GM08714 (cell line): ENCODE measurements at regions not wholly inside any gene's neighbourhood (a gene's known extent, or its start where the extent isn't known, plus 50 kb on each side); places are given as distances from the start of the nearest gene placed in this dataset.
"Not testable (repeated sequence)": the region's sequence is repeated elsewhere in the genome, so short reads cannot be mapped to it uniquely, and the experiment has no call there.

ENCODE experiments used
- H3K4me3 ChIP-seq: fragments of 200-500 bp; sonication (Bioruptor generic); 2 replicates; pipeline ENCODE4 v1.5.1; 2014; ENCODE audit warnings: mild to moderate bottlenecking, low read length, inconsistent platforms
- ZNF274 ChIP-seq: IDR thresholded peaks from 2 replicates; pipeline ENCODE4 v1.6.1; 2012; ENCODE audit warnings: mild to moderate bottlenecking, low read depth, low read length

DNA sequence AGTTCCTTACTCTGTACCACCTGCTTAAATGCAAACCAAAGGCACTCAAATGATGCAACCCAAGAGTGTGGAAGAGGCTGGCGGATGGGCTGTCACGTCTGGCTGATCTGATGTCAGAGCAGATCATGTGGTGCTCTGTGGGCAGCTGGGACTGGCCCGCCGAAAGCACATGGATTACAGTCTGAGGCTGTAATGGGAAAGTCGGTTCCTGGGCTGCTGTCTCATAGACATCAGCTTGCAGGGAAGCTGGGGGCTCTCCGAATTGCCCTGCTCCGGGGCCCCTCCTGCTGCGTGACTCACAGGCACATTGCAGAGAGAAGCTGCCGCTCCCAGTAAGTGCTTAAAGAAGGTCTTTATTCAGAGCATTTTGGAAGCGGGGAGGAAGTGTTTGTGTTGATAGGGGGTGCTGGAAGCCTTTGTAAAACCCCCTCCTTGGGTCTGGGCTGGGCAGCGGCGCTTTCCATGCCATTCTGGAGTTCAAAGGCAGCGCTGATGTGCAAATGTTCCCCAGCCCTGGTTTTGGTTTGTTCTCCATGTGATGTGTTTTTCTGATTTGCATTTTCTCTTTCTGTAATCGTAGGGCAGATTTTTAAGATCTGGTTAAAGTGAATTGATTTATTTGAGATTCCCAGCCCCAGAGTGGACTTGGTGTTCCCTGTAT, 181.1 kb downstream of the LARP7 start:
- H3K4me3 ChIP-seq, result peak overlapping the region; percentile 59
- TF ChIP-seq ZNF274, result no peak

DNA sequence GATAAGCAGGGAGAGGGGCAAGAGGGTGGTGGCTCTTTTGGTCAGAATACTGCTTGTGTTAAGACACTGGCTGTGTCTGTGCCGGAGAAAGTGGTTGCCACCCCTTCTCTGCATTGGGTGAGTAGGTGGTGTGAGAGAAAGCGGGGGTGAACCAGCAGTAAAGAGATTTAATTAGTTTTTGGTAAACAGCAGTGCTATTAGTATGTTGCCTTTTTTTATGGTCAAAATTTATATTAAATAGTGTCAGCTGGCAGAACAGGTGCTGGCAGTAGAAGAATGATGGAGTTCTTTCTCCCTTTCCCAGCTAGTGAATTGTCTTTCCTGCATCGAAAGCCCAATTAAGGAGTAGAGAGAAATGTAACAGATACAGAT, 181.6 kb downstream of the LARP7 start:
- TF ChIP-seq ZNF274, result no peak
- peak overlapping the region; percentile 59 for H3K4me3 ChIP-seq

DNA sequence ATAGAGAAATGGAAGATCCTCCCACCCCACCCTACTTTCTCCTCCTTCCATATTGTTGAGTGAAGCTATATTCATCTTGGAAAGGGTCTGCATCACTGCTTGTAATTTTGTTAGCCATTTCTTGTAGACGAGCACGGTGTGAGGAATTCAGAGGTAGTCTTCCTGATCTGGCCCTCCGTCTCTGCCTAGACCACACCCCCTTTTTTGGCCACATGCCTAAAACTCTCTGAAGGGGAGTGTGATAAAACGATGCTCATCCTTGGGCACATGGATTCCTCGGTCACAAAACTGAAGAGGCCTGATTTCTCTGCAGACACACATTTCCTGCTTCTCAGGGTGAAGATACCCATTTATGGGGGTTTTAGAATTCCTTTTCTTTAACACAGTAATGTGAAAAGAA, 182.8 kb downstream of the LARP7 start:
- TF ChIP-seq ZNF274, result no peak
- H3K4me3 ChIP-seq, result no peak overlapping the region

DNA sequence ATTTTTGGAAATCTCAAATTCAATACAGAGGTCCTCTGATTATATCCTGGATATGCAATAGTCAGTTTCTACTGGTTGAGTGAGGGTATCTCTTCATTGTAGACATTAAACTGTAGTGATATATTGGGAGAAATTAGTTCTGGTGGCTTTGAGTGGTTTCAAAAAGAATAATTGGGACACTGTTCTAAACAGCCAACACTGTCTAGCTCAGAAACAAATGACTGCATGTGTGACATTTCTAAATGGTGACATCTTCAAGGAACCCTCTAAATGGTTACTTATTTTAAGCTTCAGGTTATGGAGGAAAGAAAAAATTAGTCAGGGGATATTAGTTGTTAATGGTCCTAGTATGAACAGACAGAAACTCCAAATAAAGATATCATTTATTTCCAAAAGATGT, 186.2 kb downstream of the LARP7 start:
- no peak for TF ChIP-seq ZNF274
- no peak overlapping the region for H3K4me3 ChIP-seq

DNA sequence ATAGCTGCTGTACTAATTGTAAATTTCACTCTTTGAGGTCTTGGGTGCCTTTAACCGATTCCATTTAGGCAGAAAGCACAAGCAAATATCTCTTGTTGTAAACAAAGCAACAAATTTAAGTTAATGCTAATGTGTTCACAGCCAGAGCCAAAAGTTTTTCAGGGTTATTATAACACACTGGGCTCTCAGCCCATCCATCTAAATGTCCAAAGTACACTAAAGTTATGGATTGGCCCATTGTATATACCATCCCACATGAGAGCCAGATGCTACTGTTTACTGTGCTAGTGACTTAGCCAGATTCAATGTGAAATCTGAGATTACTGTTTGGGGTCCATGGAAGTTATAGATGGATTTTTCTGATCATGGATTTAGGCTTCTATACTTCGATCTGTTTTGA, 186.7 kb downstream of the LARP7 start:
- TF ChIP-seq ZNF274, result no peak

DNA sequence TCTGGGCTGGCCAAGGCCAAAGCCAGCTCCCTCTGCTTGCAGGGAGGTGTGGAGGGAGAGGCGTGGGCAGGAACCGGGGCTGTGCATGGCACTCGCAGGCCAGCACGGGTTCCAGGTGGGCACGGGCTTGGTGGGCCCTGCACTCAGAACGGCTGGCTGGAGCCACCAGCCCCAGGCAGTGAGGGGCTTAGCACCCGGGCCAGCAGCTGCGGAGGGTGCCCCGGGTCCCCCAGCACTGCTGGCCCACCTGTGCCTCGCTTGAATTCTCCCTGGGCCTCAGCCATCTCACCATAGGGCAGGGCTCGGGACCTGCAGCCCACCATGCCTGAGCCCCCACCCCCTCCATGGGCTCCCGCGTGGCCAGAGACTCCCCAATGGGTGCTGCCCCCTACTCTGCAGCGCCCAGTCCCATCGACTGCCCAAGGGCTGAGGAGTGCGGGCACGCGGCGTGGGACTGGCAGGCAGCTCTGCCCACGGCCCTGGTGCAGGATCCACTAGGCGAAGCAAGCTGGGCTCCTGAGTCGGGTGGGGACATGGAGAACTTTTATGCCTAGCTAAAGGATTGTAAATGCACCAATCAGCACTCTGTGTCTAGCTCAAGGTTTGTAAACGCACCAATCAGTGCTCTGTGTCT, 193.9 kb downstream of the LARP7 start:
- H3K4me3 ChIP-seq, result no peak overlapping the region
- no peak for TF ChIP-seq ZNF274

More for the DNA sequence above, 186.7 kb downstream of the LARP7 start:
- H3K4me3 ChIP-seq, result no peak overlapping the region

DNA sequence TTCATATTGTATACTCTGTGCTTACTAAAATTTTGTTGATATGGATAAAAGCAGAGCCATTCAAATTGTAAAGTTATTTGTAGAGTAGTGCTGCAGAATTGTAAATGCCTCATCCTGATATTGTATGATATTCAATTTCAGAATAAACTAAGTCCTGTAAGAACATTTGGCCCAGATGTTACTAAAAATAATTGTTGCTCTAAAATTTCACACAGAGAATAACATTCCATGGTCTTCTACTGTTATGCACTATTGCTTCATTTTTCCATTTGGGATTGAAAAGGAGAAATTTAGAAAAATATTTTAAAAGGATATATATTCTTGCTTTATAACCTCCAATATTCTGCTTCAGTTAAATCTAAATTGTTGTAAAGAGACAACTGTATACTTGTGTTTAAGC, 195.6 kb downstream of the LARP7 start:
- TF ChIP-seq ZNF274, result no peak
- no peak overlapping the region for H3K4me3 ChIP-seq

DNA sequence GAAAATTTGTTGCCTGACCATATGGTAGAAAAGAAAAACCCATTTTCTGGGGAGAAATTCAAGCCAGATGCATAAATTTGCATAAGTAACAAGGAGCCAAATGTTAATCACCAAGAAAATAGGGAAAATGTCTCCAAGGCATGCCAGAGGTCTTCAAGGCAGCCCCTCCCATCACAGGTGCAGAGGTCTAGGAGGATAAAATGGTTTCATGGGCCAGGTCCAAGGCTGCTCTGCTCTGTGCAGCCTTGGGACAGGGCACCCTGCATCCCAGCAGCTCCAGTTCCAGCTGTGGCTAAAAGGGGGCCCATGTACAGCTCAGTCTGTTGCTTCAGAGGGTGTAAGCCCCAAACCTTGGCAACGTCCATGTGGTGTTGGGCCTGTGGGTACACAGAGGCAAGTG, 200.0 kb downstream of the LARP7 start:
- H3K4me3 ChIP-seq, result no peak overlapping the region
- TF ChIP-seq ZNF274, result no peak

DNA sequence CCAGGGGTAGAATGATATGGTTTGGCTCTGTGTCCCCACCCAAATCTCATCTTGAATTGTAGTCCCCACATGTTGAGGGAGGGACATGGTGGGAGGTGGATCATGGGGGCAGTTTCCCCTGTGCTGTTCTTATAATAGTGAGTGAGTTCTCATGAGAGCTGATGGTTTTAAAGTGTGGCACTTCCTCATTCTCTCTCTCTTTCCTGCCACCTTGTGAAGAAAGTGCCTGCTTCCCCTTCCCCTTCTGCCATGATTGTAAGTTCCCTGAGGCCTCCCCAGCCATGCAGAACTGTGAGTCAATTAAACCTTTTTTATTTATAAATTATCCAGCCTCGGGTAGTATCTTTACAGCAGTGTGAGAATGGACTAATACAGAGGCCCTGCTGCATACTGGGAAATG, 201.1 kb downstream of the LARP7 start:
- not testable (repeated sequence) for H3K4me3 ChIP-seq

DNA sequence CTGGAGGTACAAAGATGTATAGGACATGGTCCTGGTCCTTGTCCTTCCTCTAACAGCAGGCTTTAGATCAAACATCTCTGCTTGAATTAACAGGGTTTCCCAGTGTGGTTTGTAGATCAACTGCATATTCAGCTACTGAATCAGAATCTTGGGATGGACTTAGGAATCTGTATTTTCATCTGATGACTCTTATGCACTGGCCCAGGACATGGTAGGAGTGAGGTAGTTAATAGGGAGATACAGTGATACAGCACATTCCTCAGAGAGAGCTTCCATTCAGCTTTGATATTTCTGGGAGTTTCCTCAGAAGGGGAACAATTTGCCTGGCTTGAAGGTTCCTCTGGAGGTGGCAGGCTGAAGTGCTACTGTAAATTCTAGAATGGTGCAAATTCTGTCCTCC, 203.1 kb downstream of the LARP7 start:
- no peak overlapping the region for H3K4me3 ChIP-seq
- no peak for TF ChIP-seq ZNF274

DNA sequence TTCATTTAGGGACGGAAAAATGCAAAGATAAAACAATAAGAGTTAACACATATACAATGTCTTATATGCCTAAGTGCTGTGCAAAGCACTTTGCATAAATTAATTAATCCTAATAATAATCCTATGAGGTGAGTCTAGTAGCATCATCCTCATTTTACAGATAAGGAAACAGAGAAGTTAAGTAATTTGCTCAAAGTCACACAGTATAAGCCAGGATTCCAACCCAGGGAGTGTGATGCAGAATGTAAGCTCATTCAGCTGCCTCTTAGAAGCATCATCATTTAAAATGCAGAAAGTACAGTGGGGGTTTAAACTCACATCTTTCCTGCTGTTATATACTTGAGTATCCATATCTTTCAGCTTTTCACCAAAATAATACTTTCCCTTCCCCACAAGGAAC, 203.7 kb downstream of the LARP7 start:
- no peak overlapping the region for H3K4me3 ChIP-seq
- no peak for TF ChIP-seq ZNF274

DNA sequence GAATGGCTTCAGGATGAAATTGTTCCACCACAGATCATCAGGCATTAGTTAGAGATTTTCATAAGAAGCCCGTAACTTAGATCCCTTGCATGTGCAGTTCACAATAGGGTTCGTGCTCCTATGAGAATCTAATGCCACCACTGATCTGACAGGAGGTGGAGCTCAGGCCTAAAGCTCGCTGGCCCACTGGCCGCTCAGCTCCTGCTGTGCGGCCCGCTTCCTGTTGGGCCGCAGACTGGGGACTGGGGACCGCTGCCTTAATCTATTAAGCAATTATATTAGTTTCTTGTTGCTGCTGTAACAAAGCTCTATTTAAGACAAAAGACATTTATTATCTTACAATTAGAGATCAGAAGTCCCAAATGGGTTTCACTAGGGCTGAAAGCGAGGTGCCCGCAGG, 205.6 kb downstream of the LARP7 start:
- no peak overlapping the region for H3K4me3 ChIP-seq
- no peak for TF ChIP-seq ZNF274

DNA sequence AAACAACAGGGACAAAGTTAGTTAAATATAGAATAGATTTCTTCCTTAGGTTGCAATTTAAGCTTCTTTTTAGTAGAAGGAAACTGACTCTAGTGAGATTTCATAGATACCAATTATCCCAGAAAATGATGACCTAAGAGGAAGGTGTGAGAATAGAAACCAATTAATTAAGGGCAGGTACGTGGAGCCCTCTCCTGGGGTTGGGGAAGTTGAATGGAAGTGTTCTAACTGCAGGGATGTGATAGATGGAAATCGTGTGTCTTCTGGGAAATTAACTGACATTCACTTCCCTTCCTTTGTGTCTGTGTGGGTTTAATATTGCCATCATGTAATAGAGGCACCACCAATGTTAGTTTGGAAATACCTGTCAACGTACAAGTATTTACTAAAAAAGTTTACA, 204.1 kb upstream of the ANK2 start:
- no peak for TF ChIP-seq ZNF274

DNA sequence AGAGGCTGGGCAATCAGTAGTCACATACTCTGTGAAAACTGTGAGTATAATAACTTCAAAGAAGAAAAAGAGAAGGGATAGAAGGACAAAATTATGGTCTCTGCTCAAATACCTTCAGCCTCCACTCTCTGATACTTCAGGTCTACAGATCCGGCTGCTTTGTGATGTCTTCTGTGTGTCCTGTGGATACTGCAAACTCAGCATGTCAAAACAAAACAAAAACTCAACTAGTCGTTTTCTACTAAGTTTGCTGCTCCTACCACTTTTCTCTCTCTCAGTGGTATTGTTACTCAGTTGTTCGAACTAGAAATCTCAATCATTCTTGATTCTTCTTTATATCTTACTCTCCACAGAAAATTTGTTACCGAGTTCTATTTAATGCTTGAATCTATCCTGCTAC, 202.4 kb upstream of the ANK2 start:
- TF ChIP-seq ZNF274, result no peak
- H3K4me3 ChIP-seq, result no peak overlapping the region

More for the DNA sequence above, 204.1 kb upstream of the ANK2 start:
- no peak overlapping the region for H3K4me3 ChIP-seq

DNA sequence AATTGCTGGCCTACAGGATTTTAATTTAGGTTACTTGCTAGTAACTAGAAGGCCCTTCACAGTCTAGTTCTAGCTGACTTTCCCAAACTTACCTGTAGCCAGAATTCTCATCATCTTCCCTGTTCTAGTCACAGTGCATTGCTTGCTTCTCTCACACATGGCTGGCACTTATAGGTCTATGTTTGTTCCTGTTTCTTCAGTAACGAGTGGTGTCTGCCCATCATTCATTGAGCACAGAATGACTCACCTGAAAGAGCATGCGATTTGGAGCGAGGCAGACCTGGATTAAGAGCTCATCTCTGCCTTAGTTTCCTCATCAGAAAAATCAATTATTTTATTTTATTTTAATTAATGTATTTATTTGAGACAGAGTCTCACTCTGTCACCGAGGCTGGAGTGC, 201.7 kb upstream of the ANK2 start:
- TF ChIP-seq ZNF274, result no peak

DNA sequence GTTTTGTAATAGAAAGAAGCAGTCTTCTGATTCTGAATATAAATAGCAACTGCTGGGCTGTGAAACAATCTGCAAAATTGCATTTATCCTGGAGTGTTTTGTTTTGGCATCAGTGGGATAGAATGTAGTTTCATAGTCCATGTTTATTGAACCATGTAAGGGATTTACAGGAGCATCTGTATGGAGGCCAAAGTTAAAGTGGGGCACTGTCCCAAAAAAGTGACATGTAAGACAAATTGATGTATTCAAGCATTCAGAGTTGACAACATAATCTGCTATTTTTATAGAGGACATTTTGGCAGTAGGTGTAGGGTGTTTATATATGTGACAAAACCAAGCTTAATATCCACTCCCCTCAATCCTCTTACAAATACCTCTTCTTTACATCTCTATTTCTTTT, 200.5 kb upstream of the ANK2 start:
- TF ChIP-seq ZNF274, result no peak
- H3K4me3 ChIP-seq, result no peak overlapping the region

More for the DNA sequence above, 201.7 kb upstream of the ANK2 start:
- no peak overlapping the region for H3K4me3 ChIP-seq
